Nucleus accumbens (tissue), 56 donors: ENCODE measurements at regions not wholly inside any gene's neighbourhood (a gene's known extent, or its start where the extent isn't known, plus 50 kb on each side); places are given as distances from the start of the nearest gene placed in this dataset.
"Not testable (repeated sequence)": the region's sequence is repeated elsewhere in the genome, so short reads cannot be mapped to it uniquely, and the experiment has no call there.

Source experiments
- DNase-seq, 56 donors: peaks; one replicate each; lab custom pipeline; 2025; lab: John Stamatoyannopoulos, UW

DNA sequence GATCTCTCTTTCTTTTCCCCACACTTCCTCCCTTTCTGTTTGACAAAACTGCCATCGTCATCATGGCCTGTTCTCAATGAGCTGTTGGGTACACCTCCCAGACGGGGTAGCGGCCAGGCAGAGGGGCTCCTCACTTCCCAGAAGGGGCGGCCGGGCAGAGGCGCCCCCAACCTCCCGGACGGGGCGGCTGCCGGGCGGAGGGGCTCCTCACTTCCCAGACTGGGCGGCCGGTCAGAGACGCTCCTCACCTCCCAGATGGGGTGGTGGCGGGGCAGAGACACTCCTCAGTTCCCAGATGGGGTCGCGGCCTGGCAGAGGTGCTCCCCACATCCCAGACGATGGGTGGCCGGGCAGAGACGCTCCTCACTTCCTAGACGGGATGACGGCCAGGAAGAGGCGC lies 184.3 kb upstream of the FRMD6 start:
- not testable (repeated sequence) for DNase-seq

DNA sequence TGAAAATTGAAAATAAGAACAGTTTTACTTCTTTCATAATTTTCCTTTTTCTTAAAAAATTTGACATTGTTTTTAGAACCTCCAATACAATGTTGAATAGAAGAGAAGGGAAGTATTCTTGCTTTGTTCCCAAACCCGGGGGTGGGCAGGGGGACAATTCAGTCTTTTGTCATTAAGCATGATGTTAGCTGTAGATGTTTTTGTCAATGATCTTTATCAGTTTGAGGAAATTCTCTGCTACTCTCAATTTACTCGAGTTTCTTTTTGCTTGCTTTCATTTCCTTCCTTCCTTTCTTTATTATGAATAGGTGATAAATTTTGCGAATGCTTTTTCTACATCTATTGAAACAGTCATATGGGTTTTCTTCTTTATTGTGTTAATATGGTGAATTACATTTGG lies 183.2 kb upstream of the FRMD6 start:
- DNase-seq = no peak

DNA sequence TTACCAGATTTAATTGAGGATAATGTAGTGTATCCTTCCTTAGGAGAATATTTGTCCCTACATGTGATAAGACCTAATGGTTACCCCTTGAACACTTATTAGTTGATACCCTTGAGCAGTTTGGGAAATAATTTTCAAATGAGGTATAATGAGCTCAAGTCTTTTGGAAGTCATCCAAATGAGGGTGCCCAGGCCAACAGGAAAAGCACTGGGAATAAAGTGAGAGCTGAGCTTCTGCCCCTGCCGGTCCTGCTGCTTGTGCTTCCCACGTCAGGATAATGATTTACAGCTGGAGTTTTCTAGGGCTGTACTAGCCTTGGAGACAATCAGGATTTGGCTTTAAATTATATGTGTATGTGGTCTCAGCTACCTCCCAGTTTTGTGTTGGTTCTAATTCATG lies 178.8 kb upstream of the FRMD6 start:
- DNase-seq = no peak

DNA sequence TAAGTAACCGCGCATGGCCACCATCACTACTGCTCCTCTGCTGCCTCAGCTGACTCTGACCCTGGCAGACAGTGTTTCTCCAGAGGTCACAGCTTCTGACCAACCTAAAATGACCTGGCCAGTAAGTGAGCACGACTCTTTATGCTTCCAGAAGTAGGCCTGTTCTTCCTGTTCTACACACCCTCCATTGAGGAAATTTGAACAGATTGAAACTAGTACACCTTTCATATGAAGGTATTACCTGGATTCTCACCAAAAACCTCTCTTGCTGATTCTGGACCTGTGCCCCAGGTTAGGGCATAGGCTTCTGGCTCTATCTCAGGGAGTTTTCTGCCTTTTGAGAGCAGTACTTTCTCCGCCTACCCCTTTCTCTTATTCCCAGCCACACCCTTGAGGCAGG lies 178.4 kb upstream of the FRMD6 start:
- no peak for DNase-seq

DNA sequence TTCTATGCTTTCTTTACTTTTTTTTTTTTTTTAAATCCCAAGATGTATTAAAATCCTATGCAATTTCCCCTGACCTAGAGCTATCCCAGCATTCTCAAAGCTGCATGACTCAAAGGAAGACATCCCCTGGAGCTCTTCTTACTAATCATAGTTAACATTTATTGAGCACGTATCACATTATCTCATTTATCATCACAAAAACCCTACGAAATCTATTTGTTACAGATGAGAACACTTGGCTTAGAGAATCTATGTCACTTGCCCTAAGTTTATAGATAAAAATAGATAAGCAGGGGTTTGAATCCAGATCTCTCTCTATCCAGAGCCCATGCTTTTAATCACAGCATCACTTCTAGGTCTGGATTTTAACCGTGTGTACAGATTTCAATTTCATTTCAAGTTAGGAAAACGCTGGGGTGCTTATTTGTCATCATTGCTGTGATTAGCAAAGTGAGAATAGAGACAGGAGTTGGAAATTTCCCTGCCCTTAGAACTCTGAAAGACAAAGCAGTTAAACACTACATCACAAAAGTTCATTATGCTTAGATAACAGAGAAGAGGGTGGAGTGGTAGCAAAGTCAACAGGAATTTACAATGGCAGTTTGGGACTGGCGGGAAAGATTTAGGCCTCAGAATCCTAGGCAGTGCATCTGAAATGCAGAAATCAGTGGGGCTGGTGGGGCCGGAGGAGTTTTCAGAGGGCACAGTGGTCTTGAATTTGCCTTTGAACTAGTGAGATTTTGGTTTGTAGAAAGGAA lies 177.7 kb upstream of the FRMD6 start:
- no peak for DNase-seq

DNA sequence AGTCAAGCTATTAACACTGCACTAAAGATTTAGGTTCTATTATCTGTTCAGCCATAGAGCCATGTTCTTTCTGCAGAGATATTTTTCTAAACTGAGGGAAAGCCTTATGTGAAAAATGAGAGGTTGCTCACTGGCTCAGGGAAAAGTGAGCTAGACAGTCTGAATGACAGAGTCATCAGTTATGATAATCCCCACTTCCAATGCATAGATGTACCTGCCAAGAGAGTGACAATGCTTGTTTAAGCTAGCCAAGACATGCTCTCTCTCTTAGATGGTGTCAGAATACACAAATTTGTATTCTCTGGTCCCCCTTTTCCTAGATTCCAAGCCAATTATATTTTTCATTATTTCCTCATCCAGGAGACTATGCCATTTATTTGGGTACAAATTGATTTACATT lies 176.9 kb upstream of the FRMD6 start:
- no peak for DNase-seq

DNA sequence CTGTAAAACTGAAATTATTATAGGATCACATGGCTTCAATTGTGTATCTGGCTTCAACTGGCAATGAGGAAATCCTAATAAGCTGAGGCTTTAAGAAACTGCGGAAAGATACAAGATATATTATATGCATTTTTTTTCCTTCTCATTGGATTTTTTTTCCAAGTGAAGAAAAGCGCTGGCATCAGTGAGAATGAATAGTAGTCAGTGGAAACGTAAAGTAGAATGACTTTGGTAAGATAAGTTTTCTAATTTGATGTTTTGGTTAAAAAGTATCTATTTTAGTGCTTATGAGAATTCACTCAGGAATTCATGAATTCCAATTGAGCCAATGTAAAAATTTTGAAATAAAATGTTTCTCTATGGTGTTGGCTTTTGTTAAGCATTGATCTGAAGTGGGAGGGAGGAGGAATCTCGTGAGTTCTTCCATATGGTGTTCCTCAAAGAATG lies 173.5 kb upstream of the FRMD6 start:
- no peak for DNase-seq

DNA sequence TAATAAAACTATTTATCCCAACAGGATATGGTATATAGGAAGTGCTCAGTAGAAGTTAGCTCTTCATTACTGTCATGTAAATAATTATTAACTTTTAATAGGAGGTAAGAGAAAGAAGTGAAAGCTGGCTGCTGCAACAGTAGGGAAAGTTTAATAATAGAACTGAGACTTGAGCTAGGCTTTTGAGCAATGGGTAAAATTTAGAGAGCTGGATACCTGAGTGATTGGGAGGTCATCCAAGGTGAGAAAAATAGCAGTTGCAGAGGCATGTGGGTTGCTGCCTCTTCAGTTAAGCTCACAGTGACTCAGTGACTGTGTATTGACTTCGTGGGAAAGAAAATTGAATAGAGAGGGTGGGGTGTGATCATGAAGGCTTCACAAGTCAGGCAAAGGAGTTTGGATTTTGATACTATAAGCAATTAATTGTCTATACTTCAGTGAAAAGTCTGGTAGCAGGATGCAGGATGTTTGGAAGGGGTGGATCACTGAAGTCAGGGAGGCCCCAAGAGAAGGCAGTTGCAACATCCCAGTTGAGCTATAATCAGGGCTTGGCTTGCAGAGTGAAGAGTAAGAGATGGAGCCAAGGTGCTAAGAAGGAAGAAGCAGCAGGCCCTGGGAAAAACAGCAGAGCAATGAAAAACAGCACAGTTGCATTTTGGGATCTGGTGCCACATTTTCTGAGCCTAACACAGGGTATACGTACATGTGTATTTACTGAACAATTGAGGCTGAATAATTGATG lies 172.0 kb upstream of the FRMD6 start:
- DNase-seq = no peak

DNA sequence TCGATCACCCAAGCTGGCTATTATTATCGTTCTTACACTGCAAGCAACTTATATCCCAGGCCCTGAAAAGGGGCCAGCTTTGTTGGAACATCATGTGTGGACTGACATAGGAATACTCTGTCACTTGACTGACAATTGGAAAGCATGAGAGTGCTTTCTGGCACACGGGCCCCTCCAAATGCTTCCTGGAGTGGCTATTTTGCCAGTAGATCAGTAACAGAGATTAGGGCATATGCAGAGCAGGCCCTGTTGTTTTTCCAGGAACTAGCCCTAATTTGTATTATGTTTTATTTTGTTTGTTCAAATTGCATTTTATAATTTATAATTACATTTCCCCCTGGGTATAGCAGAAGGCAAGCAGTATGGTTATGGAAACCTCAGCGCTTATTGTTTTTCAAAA lies 170.1 kb upstream of the FRMD6 start:
- DNase-seq = no peak

DNA sequence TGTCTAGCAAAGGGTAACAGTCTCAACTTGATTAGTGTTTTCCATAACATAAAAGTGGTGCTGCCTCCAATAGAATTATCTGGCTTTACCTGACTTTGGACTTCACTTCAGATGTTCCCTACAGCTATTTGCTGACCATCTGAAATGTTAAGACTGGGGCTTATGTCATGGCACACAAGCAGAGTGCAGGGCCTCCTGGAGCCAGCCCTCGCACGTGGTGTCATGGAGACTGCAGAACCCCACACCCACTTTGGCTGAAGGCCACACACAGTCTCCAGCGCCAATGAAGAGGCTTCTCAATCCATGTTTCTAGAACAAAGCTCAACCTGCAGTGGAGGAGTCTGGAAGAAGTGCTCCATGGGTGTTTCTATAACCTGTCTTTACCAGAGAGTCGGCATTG lies 169.6 kb upstream of the FRMD6 start:
- no peak for DNase-seq

DNA sequence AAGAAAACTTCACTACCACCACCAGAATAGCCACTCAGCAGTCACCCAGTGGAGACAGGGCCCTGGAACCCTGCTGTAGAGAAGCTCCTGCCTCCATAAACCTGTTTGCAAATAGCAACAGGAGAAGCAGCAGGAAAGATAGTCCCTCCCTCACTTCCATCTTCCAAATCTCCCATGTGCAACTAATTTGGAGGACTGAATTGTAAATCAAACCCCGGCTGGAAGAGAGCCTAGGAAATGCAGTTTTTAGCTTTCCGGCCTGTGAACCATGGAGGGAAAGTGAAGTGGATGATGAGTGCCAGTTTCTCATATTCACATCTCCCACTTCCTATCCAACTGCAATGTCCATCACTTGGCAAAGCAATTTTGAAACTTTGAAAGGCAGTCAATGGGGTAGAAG lies 167.2 kb upstream of the FRMD6 start:
- DNase-seq = no peak

DNA sequence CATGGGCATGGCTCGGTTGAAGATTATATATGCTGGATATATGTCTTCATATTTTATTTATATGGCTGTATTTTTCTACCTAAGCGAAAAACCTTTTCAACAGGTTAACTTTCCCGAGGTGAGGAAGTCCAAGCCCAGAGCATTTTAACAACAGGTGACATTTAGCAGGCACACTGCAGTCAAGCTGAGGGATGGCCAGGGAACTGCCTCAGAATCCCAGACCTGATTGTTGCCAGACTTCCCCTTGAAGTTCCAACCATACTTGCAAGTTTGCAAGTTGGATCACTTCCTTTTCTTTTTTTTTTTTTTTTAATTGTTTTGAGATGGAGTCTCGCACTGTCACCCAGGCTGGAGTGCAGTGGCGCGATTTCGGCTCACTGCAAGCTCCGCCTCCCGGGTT lies 166.0 kb upstream of the FRMD6 start:
- no peak for DNase-seq

DNA sequence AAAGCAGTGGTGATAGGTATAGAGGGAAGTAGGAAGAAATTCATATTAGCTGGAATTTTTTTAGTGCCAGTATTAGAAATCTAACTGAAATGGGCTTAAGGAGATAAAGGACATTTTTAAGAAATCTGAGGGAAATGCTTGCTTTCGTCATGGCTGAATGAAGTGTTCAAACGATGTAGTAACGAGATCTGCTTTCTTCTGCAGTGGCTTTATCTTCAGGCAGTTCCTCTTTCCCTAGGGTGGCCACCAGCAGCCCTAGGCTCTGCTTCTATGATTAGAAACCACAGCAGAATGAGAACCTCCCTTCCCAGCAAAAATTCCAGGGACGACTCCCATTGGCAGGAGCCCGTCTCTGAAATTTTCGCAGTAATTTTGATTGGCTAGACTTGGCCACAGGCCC lies 163.9 kb upstream of the FRMD6 start:
- no peak for DNase-seq

DNA sequence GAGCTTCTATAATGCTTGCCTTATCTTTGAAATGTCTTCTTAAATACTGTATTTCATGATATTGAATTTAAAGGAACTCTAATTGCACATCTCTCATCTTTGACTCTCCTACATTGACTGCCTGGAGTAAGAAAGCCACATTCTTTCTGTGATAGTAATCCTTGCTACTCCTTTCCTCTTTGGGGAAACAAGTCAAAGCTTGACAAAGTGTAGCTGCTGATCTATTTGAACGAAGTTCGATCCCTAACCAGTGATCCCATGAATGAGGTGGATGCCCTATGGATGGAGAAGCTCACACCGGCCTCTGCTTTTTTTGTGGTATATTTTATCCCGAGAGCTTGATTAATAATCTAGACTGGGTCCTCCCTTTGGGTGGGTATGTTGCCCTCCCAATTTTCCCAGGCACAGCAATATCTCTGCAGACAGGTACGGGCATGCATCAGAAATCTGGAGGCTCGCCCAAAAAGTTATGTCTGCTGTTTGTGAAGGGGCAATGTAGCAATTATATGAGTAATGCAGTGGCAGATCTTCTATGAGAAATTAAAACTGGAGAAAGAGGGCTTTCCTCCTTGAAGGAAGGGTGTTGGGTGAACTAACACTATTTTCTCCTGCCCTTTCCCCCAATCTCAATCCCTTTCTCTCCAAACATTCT lies 163.0 kb upstream of the FRMD6 start:
- DNase-seq = no peak

DNA sequence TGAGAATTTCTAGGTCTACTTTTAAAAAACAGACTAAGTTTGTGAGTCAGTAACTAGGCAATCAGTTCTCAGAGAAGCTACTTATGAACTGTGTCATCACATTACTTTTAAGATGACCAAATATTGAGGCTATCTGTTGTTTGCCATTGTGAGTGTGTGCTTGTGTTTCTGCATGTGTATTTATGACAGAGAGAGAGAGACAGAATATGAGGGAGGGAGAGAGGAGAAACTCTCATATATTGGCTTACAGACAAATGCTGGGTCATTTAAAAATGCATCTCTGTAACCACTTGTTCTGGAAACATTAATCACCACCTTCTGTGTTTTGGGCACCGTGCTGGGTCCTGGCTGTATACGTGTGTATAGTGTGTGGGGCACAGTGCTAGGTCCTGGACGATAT lies 161.5 kb upstream of the FRMD6 start:
- no peak for DNase-seq

DNA sequence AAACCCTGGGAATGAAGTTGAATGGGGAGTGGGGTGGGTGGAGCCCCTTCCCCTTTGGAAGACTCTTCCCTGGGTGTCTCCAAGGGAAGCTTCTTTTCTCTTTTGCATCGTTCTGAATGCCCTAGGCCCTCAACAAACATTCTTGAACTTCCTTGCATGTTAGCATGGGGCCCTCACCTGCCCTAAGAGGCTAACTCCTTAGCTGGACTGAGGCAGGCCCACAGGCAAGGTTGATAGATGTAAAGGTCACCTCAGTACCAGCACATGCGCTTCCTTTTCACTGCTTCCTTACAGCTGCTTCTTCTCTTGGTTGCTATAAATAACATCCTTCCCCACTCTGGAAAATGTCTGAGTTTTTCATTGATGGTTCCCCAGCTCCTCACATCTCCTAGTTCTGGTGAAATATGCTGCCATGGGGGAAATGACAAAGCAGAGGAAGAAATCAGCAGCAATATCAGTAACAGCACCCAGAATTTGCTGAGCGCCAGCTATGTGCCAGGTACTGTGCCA lies 160.6 kb upstream of the FRMD6 start:
- no peak for DNase-seq

DNA sequence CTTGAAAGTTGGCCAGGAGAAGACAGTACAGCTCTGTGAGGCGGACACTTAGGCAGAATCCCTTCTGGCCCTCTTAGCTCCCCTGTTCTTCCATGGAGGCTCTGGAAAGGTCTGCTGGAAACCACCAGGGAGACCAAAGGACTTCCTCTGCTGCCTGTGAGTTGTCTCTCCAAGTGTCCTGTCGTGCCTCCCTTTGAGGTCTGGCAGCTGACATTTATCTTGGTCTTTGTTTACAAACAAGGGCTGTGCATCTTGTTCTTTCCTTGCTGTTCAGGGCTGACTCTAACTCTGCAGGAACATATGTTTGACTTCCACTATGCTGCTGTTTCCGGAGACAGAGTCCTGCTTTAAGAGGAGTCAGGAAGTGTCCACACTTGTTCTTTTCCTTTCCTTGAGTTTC lies 159.9 kb upstream of the FRMD6 start:
- no peak for DNase-seq

DNA sequence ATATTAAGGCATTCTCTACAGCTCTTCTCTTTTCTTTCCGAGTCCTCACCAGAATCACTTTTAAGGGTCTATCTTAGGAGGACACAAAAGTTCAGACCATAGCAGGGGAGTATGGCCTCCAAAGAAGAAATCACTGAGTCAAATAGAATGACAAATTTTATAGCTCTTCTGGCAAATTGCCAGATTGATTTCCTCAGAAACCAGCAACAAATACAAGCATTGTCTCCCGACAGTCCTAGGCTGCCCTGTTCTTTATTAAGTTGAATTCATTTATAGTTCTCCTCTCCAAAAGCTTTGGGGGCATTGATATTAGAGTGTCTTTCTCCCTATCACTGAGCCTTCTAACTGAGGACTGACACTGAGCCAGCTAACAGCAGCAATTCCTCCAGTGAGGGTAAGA lies 156.4 kb upstream of the FRMD6 start:
- no peak for DNase-seq

DNA sequence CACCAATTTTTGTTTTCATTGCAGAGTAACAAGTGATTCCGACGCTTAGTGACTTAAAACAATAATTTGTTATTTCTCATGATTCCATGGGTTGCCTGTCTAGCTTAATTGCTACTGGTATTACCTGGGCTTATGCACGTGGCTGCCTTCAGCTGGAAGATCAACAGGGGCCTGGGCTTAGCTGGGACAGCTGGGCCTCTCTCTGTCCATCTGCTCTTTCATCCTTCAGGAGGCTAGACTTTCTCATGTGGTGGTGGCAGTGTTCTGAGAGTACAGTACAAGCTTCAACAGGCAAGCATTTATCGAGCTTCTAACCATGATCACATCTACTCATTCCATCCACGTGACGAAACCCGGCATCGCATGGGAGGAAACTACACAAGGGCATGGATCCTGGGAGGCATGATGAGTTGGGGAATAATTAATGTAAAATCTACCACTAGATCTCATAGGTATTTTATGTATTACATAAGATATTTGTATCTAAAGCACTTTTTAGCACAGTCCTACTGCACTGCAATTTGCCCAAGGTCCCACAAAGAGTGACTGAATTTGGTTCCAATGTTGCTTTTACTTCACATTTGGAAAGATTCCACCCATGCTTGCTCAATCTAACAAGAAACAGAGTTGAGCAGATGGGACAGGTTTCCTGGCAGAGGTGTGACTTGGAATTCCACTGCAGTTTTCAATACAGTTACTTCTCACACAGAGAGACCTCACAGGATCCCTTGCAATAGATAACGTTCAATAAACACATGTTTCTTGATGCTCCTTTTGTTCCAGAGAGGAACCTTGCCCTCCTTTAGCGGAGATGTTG lies 153.1 kb upstream of the FRMD6 start:
- no peak for DNase-seq

DNA sequence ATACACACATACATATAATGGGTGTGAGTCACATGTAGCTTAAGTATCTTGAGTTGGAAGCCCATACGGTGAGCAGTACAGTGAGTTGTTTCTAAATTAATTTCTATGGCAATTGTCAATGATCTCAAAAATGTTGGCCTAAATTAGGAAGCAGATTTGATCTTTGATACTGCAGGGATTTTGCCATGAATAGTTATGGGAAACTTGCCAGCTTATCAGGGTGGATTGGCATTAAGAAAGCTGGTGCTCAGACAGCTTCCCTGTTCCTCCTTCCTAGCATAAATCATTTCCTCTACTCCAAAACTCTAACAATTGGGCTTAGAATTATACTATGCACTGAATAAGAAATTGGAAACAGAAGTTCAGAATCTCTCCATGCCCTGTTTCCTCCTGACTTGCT lies 150.9 kb upstream of the FRMD6 start:
- no peak for DNase-seq

DNA sequence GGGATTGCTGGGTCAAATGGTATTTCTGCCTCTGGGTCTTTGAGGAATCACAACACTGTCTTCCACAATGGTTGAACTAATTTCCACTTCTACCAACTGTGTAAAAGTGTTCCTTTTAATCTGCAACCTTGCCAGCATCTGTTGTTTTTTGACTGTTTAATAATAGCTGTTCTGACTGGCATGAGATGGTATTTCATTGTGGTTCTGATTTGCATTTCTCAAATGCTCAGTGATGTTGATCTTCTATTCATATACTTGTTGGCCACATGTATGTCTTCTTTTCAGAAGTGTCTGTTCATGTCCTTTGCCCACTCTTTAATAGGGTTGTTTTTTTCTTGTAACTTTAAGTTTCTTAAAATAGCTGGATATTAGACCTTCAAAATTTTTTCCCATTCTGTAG lies 150.0 kb upstream of the FRMD6 start:
- DNase-seq = no peak
